ENCODE measurements at regions not wholly inside any gene's neighbourhood (a gene's known extent, or its start where the extent isn't known, plus 50 kb on each side); places are given as distances from the start of the nearest gene placed in this dataset.
"Not testable (repeated sequence)": the region's sequence is repeated elsewhere in the genome, so short reads cannot be mapped to it uniquely, and the experiment has no call there.

GRCh38 chr7:142566271-142566670 is 183.0 kb upstream of the PRSS1 start:
- DNase-seq, result no peak

GRCh38 chr7:142564125-142564524 is 185.1 kb upstream of the PRSS1 start:
- DNase-seq, result not testable (repeated sequence)

GRCh38 chr7:142563470-142563869 is 185.8 kb upstream of the PRSS1 start:
- no peak for DNase-seq

- no peak for DNase-seq
These were observed 186.6 kb upstream of the PRSS1 start for GRCh38 chr7:142562688-142563087.

GRCh38 chr7:142561396-142561795 is 187.9 kb upstream of the PRSS1 start:
- DNase-seq, result not testable (repeated sequence)

GRCh38 chr7:142560770-142561169 is 188.5 kb upstream of the PRSS1 start:
- DNase-seq, result not testable (repeated sequence)

- no peak for DNase-seq
These were observed 189.1 kb upstream of the PRSS1 start for GRCh38 chr7:142560166-142560565.

- DNase-seq, result peak; percentile 51
These were observed 191.2 kb upstream of the PRSS1 start for GRCh38 chr7:142557971-142558582.

GRCh38 chr7:142556740-142557139 is 192.5 kb upstream of the PRSS1 start:
- peak; percentile 10 for DNase-seq

GRCh38 chr7:142554560-142555532 is 194.4 kb upstream of the PRSS1 start:
- no peak for DNase-seq

GRCh38 chr7:142553216-142553615 is 196.1 kb upstream of the PRSS1 start:
- no peak for DNase-seq

GRCh38 chr7:142548978-142549377 is 200.3 kb upstream of the PRSS1 start:
- no peak for DNase-seq

- DNase-seq, result no peak
These were observed 202.8 kb upstream of the PRSS1 start for GRCh38 chr7:142546452-142546851.

GRCh38 chr7:142542942-142543341 is 206.3 kb upstream of the PRSS1 start:
- DNase-seq, result no peak

GRCh38 chr7:142542105-142542504 is 207.2 kb upstream of the PRSS1 start:
- no peak for DNase-seq

- DNase-seq, result no peak
These were observed 208.9 kb upstream of the PRSS1 start for GRCh38 chr7:142540371-142540770.

GRCh38 chr7:142539901-142540300 is 209.4 kb upstream of the PRSS1 start:
- no peak for DNase-seq

- DNase-seq, result no peak
These were observed 211.5 kb upstream of the PRSS1 start for GRCh38 chr7:142537760-142538159.

GRCh38 chr7:142535123-142535779 is 214.0 kb upstream of the PRSS1 start:
- peak; percentile 77 for DNase-seq

- no peak for DNase-seq
These were observed 214.5 kb upstream of the PRSS1 start for GRCh38 chr7:142534726-142535122.

- no peak for DNase-seq
These were observed 215.4 kb upstream of the PRSS1 start for GRCh38 chr7:142533920-142534319.

GRCh38 chr7:142529591-142529990 is 219.7 kb upstream of the PRSS1 start:
- no peak for DNase-seq

GRCh38 chr7:142528608-142529408 is 220.5 kb upstream of the PRSS1 start:
- DNase-seq, result no peak
